Hypothalamus (tissue), 51 donors: ENCODE measurements at regions not wholly inside any gene's neighbourhood (a gene's known extent, or its start where the extent isn't known, plus 50 kb on each side); places are given as distances from the start of the nearest gene placed in this dataset.
A peak's percentile ranks its signal among the peaks of the same experiment; 100 is the strongest.

Experiments
- DNase-seq, 51 donors: peaks; one replicate each; lab custom pipeline; 2025; lab: John Stamatoyannopoulos, UW

DNA sequence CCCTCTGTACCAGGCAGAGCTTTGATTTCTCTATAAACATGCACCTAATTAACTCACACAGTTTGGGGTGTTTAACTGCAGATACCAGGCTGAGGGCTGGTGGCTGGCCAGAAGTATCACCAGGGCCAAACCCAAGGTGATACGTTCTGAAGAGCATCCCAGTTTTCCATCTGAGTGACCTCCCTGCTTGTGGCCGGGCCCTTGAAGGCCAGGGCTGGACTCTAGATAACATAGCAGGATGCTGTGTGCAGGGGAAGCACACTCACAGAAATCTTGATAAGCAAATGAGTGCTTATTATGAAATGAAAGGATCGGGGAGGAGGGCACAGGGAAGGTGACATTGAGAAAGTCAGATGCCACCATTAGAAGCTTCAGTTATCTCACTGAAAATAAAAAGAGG is 582.4 kb downstream of the BRINP1 start:
- DNase-seq: no peak

- DNase-seq: no peak
Measured at GRCh38 chr9:118809160-118809625, 560.0 kb downstream of the BRINP1 start.

GRCh38 chr9:118829334-118829733 is 539.9 kb downstream of the BRINP1 start:
- no peak for DNase-seq

DNA sequence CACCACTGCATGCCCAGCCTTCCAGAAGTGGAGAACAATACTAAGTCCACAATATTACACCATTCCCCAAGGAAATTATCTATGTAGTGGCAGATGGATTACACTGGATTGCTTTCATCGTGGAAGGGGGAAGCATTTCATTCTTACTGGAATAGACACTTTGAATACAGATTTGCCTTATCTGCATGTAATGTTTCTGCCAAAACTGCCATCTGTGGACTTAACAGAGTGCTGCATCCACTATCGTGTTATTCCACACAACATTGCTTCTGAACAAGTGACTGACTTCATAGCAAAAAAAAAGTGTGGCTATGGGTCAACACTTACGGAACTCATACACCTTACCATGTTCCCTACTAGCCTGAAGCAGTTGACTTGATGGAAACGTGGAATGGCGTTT is 536.9 kb downstream of the BRINP1 start:
- DNase-seq: no peak

DNA sequence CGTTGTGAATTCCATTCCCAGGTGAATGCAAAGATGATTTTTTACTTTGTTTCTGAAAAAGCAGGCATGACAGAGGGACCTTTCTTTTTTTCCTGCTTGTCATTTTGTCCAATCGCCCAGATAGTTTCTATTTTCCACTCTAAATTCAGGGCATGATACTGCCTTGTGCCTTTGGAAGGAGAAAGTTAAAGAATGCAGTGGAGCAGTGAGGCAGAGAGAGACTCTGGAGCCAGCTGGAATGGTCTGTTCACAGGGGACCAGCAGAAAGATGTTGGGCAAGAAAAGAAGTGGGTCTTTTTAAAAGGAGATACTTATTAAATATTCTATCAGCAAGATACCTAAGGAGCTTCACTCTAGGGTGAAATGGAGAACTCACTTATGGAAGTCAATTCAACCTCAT is 532.3 kb downstream of the BRINP1 start:
- peak in 3 of 51 donors; percentile 1 for DNase-seq

DNA sequence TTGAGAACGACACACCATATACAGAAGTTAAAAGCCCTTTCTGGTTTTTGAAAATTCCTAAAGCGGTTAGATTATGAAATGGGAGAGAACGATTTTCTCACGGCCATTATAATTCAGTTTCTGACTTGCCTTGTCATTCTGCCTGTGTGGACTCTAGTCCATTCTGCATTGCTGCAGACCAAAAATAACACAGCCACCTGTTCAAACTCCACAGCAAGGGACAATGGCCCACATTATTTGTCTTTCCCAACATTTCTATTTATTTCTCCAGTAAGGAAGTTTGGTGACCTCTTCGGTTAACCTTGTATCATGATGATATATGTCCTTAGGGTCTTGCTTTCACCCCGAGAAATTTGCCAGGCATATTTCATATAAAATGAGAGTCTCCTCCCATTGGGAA is 497.7 kb downstream of the BRINP1 start:
- DNase-seq: no peak

GRCh38 chr9:118882684-118883083 is 486.6 kb downstream of the BRINP1 start:
- DNase-seq: no peak

DNA sequence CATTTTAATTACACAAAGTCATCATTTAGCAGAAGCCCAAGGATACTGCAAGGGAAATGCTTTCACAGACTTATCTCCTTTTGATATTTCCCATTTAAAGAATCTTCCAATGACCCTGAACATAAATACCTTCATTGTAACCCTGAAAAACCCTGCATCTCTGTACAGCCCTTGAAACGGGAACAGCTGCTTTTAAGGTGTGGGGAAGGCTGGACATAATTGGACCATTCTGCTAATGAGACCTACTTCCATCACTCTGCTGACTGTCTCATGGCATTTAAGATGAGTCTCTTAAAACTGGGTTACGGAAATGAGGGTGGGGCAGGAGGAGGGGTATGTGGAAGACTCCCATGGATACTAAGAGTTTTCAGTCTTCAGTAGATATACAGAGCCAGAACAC is 485.8 kb downstream of the BRINP1 start:
- no peak for DNase-seq

DNA sequence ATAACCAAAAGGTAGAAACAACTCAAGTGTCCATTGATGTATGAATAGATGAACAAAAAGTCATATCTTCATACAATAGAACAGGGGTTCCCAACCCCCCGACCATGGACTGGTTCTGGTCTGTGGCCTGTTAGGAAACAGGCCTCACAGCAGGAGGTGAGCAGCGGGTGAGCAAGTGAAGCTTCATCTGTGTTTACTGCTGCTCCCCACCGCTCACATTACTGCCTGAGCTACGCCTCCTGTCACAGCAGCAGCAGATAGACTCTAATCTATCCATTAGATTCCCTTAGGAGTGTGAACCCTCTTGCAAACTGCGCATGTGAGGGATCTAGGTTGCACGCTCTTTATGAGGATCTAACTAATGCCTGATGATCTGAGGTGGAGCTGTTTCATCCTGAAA is 478.0 kb downstream of the BRINP1 start:
- DNase-seq: no peak

GRCh38 chr9:118896324-118897000 is 472.8 kb downstream of the BRINP1 start:
- peak in 1 of 51 donors; percentile 0 for DNase-seq

DNA sequence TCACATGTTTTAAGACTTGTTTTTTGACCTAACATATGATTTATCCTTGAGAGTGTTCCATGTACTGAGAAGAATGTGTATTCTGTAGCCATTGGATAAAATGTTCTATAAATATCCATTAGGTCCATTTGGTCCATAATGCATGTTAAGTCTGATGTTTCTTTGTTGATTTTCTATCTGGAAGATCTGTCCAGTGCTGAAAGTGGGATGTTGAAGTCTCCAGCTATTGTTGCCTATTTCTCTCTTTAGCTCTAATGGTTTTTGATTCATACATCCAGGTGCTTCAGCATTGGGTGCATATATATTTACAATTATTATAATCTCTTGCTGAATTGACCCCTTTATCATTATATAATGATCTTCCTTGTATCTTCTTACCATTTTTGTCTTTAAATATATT is 451.1 kb downstream of the BRINP1 start:
- no peak for DNase-seq

- DNase-seq: no peak
Measured at GRCh38 chr9:118928722-118929121, 440.5 kb downstream of the BRINP1 start.

GRCh38 chr9:118929287-118929686 is 439.9 kb downstream of the BRINP1 start:
- DNase-seq: no peak

DNA sequence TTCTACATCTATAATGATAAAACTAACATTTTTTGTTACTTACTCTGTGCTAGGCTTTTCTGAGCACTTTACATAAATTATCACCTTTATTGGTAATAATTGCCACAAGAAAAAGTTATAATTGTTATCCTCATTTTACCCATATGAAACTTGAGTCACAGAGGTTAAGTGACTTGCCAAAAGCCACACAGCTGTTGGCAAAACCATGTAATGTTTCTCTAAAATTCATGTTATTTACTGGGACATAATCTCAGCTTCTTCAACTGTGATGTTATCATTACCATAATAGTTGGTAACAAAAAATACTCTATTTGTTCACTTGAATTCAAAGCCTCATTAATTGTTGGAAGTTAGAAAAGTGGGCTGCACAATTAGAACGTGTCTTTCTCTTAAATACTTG is 437.3 kb downstream of the BRINP1 start:
- DNase-seq: no peak

DNA sequence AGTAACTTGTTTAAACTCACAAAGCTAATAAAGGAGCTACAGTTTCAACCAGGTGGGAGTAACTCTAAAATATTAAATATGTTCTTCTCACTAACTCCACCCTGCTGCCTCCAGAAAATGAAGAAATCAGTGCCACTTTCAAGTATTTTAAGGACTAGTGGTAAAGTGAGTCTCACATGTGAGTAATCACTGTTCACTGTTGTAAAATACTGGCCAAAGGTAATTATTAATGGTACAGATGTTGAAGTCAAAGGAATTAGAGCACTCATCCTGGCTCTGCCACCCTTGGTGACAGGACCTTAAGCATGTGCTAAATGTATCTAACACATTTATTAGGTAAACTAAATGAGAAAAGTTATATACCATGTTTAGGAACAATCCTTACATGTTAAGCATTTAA is 430.7 kb downstream of the BRINP1 start:
- no peak for DNase-seq

DNA sequence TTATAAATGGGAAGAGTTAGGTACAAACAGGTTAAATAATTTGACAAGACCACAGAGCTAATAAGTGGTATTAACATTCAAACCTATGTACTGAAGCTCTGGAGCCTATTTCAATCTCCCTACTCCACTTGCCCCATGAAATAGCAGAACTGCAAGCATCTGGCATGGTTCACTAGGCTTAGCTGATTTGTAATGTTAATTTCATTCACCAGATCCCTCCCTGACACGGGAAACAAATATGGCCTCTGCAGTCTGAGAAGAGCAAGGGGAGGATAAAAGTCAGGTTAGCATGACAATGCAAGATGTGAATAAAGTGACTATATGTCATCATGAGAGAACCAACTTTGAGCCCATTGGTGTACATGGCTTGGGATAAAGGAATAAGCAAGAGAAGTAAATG is 428.8 kb downstream of the BRINP1 start:
- DNase-seq: no peak

DNA sequence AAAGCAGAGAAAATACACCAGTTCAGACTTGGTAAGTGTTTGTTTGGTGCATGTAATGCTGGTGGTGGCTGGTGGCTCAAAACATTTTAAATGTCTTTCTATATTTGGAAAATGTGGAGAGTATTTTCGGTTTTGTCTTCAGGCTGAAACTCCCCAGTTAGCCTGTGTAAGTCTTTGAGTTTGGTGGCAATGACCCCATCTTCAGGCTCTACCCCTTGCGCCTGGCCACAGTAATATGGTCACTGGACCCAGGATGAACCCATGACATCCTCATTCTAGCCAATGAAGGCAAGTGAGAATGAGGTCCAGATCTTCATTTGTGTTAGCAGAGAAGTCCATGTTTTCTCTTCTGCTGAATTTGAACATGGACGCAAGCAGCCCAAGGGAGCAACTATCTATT is 422.6 kb downstream of the BRINP1 start:
- no peak for DNase-seq

DNA sequence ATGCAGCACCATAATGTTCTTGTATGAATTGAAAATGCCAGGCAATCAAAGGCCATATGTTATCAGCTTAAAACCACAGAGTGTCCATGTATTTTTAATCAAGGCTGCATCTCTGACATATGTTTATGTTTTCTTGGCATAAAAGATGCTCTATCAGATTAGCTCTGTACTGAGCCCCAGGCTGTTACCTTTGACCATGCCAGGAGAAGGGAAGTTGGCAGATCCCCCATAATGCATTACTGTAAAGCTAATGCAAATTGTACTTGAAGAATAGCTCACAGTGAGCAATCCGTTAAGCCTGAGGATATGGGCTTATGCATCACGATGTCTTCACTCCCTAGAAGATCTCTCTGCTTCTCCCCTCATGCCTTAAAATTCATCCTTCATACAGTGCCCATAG is 414.4 kb downstream of the BRINP1 start:
- no peak for DNase-seq

- no peak for DNase-seq
Measured at GRCh38 chr9:118957585-118957984, 411.6 kb downstream of the BRINP1 start.

GRCh38 chr9:118959366-118959765 is 409.9 kb downstream of the BRINP1 start:
- DNase-seq: no peak

DNA sequence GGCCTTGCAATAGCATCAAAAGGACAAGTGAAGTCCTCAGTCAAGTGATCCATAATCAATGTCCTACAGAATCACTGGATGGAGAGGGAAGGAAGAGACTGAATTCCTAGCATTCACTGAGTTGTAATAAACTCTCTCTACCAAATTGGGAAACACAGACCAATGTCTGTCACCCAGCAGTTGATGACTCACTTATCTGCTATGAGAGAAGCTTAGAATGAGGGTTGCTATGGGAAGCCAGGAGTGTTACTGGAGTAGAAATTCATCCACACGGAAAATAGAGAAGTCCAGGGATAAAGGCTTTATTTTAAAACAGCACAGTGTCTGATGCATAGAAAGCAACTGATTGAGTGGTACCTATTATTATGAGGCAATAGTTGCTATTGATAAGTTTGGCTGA is 407.4 kb downstream of the BRINP1 start:
- no peak for DNase-seq

DNA sequence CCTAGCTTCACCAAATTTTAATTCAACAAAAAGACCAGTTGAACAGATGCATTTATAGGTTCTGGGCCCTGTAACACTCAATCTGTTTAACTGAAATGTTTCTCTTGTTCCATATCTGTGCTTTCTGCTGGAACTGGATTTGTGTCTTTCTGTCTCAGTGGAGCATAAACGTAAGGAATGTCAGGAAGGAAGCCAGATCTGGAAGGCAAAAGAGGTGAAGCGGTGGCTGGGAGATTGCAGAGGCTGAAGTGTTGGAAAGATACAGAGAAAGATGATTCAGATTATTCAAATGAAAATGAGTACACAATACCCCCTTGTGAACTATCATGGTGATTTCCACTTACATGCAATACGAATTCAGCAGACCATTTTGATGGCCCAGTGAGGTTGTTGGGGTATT is 406.8 kb downstream of the BRINP1 start:
- DNase-seq: no peak

GRCh38 chr9:118963674-118964073 is 405.6 kb downstream of the BRINP1 start:
- no peak for DNase-seq
